SK-N-MC (cell line): ENCODE measurements at regions not wholly inside any gene's neighbourhood (a gene's known extent, or its start where the extent isn't known, plus 50 kb on each side); places are given as distances from the start of the nearest gene placed in this dataset.

ENCODE experiments used
- EZH2 ChIP-seq: fragments of 200-600 bp; sonication (generic); IDR thresholded peaks from one replicate; pipeline ENCODE4 v1.6.1; 2017; ENCODE audit warnings: antibody characterized with exemption
- FOXP2 ChIP-seq: optimal IDR thresholded peaks from 2 replicates; pipeline ENCODE3; 2011; ENCODE audit warnings: mild to moderate bottlenecking, moderate library complexity; ENCODE audit not compliant: insufficient read depth; ENCODE audit errors: extremely low read length, control extremely low read depth
- POLR2AphosphoS5 ChIP-seq: IDR thresholded peaks from 2 replicates; pipeline ENCODE4 v1.6.1; 2012; ENCODE audit warnings: mild to moderate bottlenecking, low read depth, low read length, borderline replicate concordance

GRCh38 chr5:159442206-159442850 is 112.0 kb upstream of the IL12B start:
- TF ChIP-seq EZH2 (no peak), POLR2AphosphoS5 (no peak), FOXP2 (no peak)
